ENCODE measurements at regions not wholly inside any gene's neighbourhood (a gene's known extent, or its start where the extent isn't known, plus 50 kb on each side); places are given as distances from the start of the nearest gene placed in this dataset.

DNA sequence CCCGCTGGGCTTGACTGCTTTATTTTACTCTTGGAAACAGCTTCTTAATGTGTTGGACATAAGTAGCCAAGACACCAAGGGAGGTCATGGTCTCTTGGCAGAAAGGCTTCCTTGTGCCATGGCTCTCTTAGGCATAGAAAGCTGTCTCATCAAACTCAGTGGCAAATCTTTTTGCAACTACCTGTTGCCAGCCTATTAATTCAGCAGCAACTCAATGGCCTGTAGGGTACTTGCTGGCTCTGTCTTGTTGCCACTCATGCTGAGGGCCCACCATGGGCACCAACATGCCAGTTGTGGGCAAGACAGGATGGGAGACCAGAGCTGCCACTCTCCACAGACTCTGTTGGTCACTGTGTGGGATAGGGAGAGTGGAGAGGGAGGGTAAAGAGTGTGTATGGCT lies 1209.4 kb downstream of the UQCRFS1 start:
- Histone ChIP-seq H3K4me3 (no peak overlapping the region), H3K9me3 (no peaks in the 10 kb centered on the region), H3K4me1 (no peaks in the 10 kb centered on the region), H3K27me3 (no peaks in the 10 kb centered on the region), H3K36me3 (no peaks in the 10 kb centered on the region), H3K27ac (no peak overlapping the region)
- intact Hi-C loops (cut with DNase I; ENCODE audit: low total_unique reads) = no loop called here
- DNase-seq (ENCODE audit: low spot score in 2 of 2) = no peak
- TF ChIP-seq, protein P1, sequence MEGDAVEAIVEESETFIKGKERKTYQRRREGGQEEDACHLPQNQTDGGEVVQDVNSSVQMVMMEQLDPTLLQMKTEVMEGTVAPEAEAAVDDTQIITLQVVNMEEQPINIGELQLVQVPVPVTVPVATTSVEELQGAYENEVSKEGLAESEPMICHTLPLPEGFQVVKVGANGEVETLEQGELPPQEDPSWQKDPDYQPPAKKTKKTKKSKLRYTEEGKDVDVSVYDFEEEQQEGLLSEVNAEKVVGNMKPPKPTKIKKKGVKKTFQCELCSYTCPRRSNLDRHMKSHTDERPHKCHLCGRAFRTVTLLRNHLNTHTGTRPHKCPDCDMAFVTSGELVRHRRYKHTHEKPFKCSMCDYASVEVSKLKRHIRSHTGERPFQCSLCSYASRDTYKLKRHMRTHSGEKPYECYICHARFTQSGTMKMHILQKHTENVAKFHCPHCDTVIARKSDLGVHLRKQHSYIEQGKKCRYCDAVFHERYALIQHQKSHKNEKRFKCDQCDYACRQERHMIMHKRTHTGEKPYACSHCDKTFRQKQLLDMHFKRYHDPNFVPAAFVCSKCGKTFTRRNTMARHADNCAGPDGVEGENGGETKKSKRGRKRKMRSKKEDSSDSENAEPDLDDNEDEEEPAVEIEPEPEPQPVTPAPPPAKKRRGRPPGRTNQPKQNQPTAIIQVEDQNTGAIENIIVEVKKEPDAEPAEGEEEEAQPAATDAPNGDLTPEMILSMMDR (IDR thresholded peaks at IDR 0.05) = no peak
- TF ChIP-seq POLR2A (IDR thresholded peaks at IDR 0.05) = no peak
- no peak for TF ChIP-seq POLR2AphosphoS5 (IDR thresholded peaks at IDR 0.05)

DNA sequence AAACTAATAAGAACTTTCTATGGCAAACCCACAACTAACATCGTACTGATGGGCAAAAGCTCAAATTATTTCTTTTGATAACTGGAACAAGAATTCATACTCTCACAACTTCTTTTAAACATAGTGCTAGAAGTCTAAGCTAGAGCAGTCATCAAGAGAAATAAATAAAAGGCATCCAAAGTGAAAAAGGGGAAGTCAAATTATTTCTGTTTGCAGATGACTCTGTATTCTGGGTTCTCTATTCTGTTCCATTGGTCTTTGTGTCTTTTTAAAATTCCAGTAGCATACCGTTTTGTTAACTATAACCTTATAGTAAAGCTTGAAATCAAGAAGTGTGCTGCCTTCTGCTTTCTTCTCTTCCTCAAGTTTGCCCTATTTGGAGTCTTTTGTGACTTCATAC lies 1215.9 kb downstream of the UQCRFS1 start:
- DNase-seq (ENCODE audit: low spot score in 2 of 2) = no peak
- no peaks in the 10 kb centered on the region for H3K4me1 ChIP-seq
- H3K27ac ChIP-seq = no peak overlapping the region
- no peaks in the 10 kb centered on the region for H3K9me3 ChIP-seq
- TF ChIP-seq POLR2A (IDR thresholded peaks at IDR 0.05) (no peak), POLR2AphosphoS5 (IDR thresholded peaks at IDR 0.05) (no peak)
- TF ChIP-seq, protein P1 (IDR thresholded peaks at IDR 0.05) = no peak
- intact Hi-C loops (cut with DNase I; ENCODE audit: low total_unique reads) = no loop called here
- H3K27me3 ChIP-seq = no peaks in the 10 kb centered on the region
- H3K36me3 ChIP-seq = no peaks in the 10 kb centered on the region
- no peak overlapping the region for H3K4me3 ChIP-seq

- intact Hi-C loops (cut with DNase I; ENCODE audit: low total_unique reads) = no loop called here
- H3K4me1 ChIP-seq = no peaks in the 10 kb centered on the region
- H3K27ac ChIP-seq = no peak overlapping the region
- no peak overlapping the region for H3K4me3 ChIP-seq
- no peak for TF ChIP-seq POLR2A (IDR thresholded peaks at IDR 0.05)
- no peak for TF ChIP-seq POLR2AphosphoS5 (IDR thresholded peaks at IDR 0.05)
- TF ChIP-seq, protein P1 (IDR thresholded peaks at IDR 0.05) = no peak
- no peaks in the 10 kb centered on the region for H3K9me3 ChIP-seq
- no peaks in the 10 kb centered on the region for H3K36me3 ChIP-seq
- no peaks in the 10 kb centered on the region for H3K27me3 ChIP-seq
- DNase-seq (ENCODE audit: low spot score in 2 of 2) = no peak
Measured at GRCh38 chr19:27993619-27994570, 1219.1 kb downstream of the UQCRFS1 start.

GRCh38 chr19:27986299-27986698 lies 1226.7 kb downstream of the UQCRFS1 start:
- H3K4me1 ChIP-seq = no peaks in the 10 kb centered on the region
- H3K4me3 ChIP-seq = no peak overlapping the region
- TF ChIP-seq, protein P1 (IDR thresholded peaks at IDR 0.05) = no peak
- TF ChIP-seq POLR2A (IDR thresholded peaks at IDR 0.05) (no peak), POLR2AphosphoS5 (IDR thresholded peaks at IDR 0.05) (no peak)
- H3K9me3 ChIP-seq = no peaks in the 10 kb centered on the region
- no peaks in the 10 kb centered on the region for H3K27me3 ChIP-seq
- H3K36me3 ChIP-seq = no peaks in the 10 kb centered on the region
- intact Hi-C loops (cut with DNase I; ENCODE audit: low total_unique reads) = no loop called here
- no peak overlapping the region for H3K27ac ChIP-seq
- DNase-seq (ENCODE audit: low spot score in 2 of 2) = no peak

GRCh38 chr19:27975419-27976005 lies 1237.4 kb downstream of the UQCRFS1 start:
- Histone ChIP-seq H3K27ac (no peak overlapping the region), H3K4me1 (no peaks in the 10 kb centered on the region), H3K27me3 (no peaks in the 10 kb centered on the region), H3K9me3 (no peaks in the 10 kb centered on the region), H3K36me3 (no peaks in the 10 kb centered on the region), H3K4me3 (no peak overlapping the region)
- TF ChIP-seq POLR2A (IDR thresholded peaks at IDR 0.05) = no peak
- TF ChIP-seq POLR2AphosphoS5 (IDR thresholded peaks at IDR 0.05) = no peak
- TF ChIP-seq, protein P1 (IDR thresholded peaks at IDR 0.05) = no peak
- no peak for DNase-seq (ENCODE audit: low spot score in 2 of 2)
- intact Hi-C loops (cut with DNase I; ENCODE audit: low total_unique reads) = no loop called here
